H1 (cell line): ENCODE measurements at regions not wholly inside any gene's neighbourhood (a gene's known extent, or its start where the extent isn't known, plus 50 kb on each side); places are given as distances from the start of the nearest gene placed in this dataset.

Experiments
- CTCF ChIA-PET: fragments of 300-600 bp; sonication (Branson Sonifier 250); formaldehyde crosslinking; loops from one replicate; lab custom pipeline; 2021; ENCODE audit not compliant: partially characterized antibody; lab: Charles Lee
- POLR2A ChIA-PET: fragments of 300-600 bp; sonication (Branson Sonifier 250); formaldehyde crosslinking; loops from one replicate; lab custom pipeline; 2021; ENCODE audit warnings: inconsistent platforms; ENCODE audit not compliant: partially characterized antibody; lab: Charles Lee
- DNase-seq, 2 experiments: peaks; one replicate each; pipeline versions ENCODE4 v3.0.0 to v3.0.0-alpha.2; 2010 to 2022; ENCODE audit warnings: low spot score in 2 of 2, low read depth in 1 of 2, mixed read lengths in 1 of 2
- FAIRE-seq: peaks from 2 replicates; lab custom pipeline; 2011; peaks lifted over from hg19 to GRCh38; lab: Jason Lieb, UNC
- H2AFZ ChIP-seq: 2 replicates; pipeline ENCODE4 v1.8.1; 2012; ENCODE audit warnings: low read length, inconsistent platforms
- H2AK5ac ChIP-seq: 2 replicates; pipeline ENCODE4 v1.6.1; 2013; ENCODE audit warnings: low read depth, low read length
- H2BK120ac ChIP-seq: replicated peaks from 2 replicates; pipeline ENCODE3; 2013; ENCODE audit warnings: low read depth, low read length, inconsistent platforms
- H2BK12ac ChIP-seq: 2 replicates; pipeline ENCODE4 v1.6.1; 2013; ENCODE audit warnings: low read depth, low read length
- H2BK15ac ChIP-seq: 2 replicates; pipeline ENCODE4 v1.6.1; 2013; ENCODE audit warnings: low read length
- H2BK20ac ChIP-seq: 2 replicates; pipeline ENCODE4 v1.6.1; 2013; ENCODE audit warnings: low read length
- H2BK5ac ChIP-seq: 2 replicates; pipeline ENCODE4 v1.6.1; 2013; ENCODE audit warnings: low read depth, low read length
- H3K14ac ChIP-seq: 2 replicates; pipeline ENCODE4 v1.6.1; 2013; ENCODE audit warnings: inconsistent platforms; ENCODE audit not compliant: insufficient read length
- H3K18ac ChIP-seq: 2 replicates; pipeline ENCODE4 v1.6.1; 2013; ENCODE audit warnings: low read length; ENCODE audit errors: extremely low read depth
- H3K23ac ChIP-seq: 2 replicates; pipeline ENCODE4 v1.6.1; 2013; ENCODE audit warnings: inconsistent platforms; ENCODE audit not compliant: insufficient read length
- H3K23me2 ChIP-seq: 2 replicates; pipeline ENCODE4 v1.6.1; 2013; ENCODE audit warnings: low read depth, low read length
- H3K27ac ChIP-seq: 2 replicates; pipeline ENCODE4 v1.6.1; 2011; ENCODE audit warnings: low read depth, low read length, inconsistent platforms
- H3K27me3 ChIP-seq, 4 experiments: replicated peaks in 1 of 4; 1 replicate in 1 of 4; 2 replicates in 3 of 4; pipeline versions ENCODE4 v1.6.1 to v1.8.1; 2011 to 2013; ENCODE audit warnings: low read length in 3 of 4, mild to moderate bottlenecking in 3 of 4, inconsistent platforms in 2 of 4, mixed read lengths in 2 of 4, moderate library complexity in 1 of 4; ENCODE audit not compliant: control insufficient read depth in 3 of 4, insufficient read depth in 3 of 4; ENCODE audit errors: extremely low read depth in 1 of 4
- H3K36me3 ChIP-seq, 4 experiments: 2 replicates each; pipeline versions ENCODE4 v1.6.1 to v1.8.1; 2011 to 2013; ENCODE audit warnings: mild to moderate bottlenecking in 4 of 4, low read length in 3 of 4, moderate library complexity in 2 of 4, control low read depth in 1 of 4, inconsistent platforms in 1 of 4; ENCODE audit not compliant: insufficient read depth in 4 of 4, control insufficient read depth in 2 of 4
- H3K4ac ChIP-seq: replicated peaks from 2 replicates; pipeline ENCODE3; 2013; ENCODE audit warnings: low read length, low read depth, mixed read lengths, inconsistent platforms; ENCODE audit not compliant: insufficient read length
- H3K4me1 ChIP-seq, 4 experiments: replicated peaks in 1 of 4; 1 replicate in 1 of 4; 2 replicates in 3 of 4; pipeline versions ENCODE4 v1.6.1 to v1.8.1; 2011 to 2013; ENCODE audit warnings: low read length in 3 of 4, inconsistent platforms in 2 of 4, mixed read lengths in 1 of 4; ENCODE audit not compliant: insufficient read depth in 4 of 4, control insufficient read depth in 3 of 4
- H3K4me2 ChIP-seq, 2 experiments: 2 replicates each; pipeline versions ENCODE4 v1.6.1 to v1.8.1; 2011 to 2013; ENCODE audit warnings: low read depth in 2 of 2, low read length in 2 of 2, control low read depth in 1 of 2, inconsistent platforms in 1 of 2, mild to moderate bottlenecking in 1 of 2; ENCODE audit not compliant: insufficient read depth in 1 of 2
- H3K4me3 ChIP-seq, 4 experiments: fragments of 200-600, 300-600 bp in 1 of 4; sonication (generic), shearing (Covaris generic), sonication (Bioruptor Twin) in 1 of 4; 2 replicates each; pipeline versions ENCODE4 v1.5.1 to v1.8.1; 2011 to 2016; ENCODE audit warnings: low read length in 4 of 4, low read depth in 3 of 4, control low read depth in 2 of 4, inconsistent platforms in 2 of 4, mild to moderate bottlenecking in 2 of 4, mixed read lengths in 1 of 4, moderate library complexity in 1 of 4; ENCODE audit not compliant: insufficient read depth in 2 of 4; ENCODE audit errors: extremely low read depth in 1 of 4
- H3K56ac ChIP-seq: replicated peaks from 2 replicates; pipeline ENCODE3; 2013; ENCODE audit warnings: low read depth, mild to moderate bottlenecking, mixed read lengths, low read length, inconsistent platforms; ENCODE audit not compliant: insufficient read length
- H3K79me1 ChIP-seq: 2 replicates; pipeline ENCODE4 v1.6.1; 2013; ENCODE audit warnings: low read depth, low read length, control low read depth
- H3K79me2 ChIP-seq, 2 experiments: 2 replicates each; pipeline versions ENCODE4 v1.6.1 to v1.8.1; 2012 to 2013; ENCODE audit warnings: low read length in 2 of 2, mild to moderate bottlenecking in 2 of 2, inconsistent platforms in 1 of 2; ENCODE audit not compliant: insufficient read depth in 2 of 2, control insufficient read depth in 1 of 2
- H3K9ac ChIP-seq, 4 experiments: replicated peaks in 1 of 4; 1 replicate in 1 of 4; 2 replicates in 3 of 4; pipeline versions ENCODE4 v1.6.1 to v1.8.1; 2011 to 2013; ENCODE audit warnings: low read depth in 3 of 4, low read length in 3 of 4, control low read depth in 2 of 4, mild to moderate bottlenecking in 2 of 4, moderate library complexity in 2 of 4, inconsistent platforms in 1 of 4; ENCODE audit errors: extremely low read depth in 1 of 4
- H3K9me3 ChIP-seq, 2 experiments: 2 replicates each; pipeline versions ENCODE4 v1.6.1 to v1.8.1; 2012 to 2013; ENCODE audit warnings: mild to moderate bottlenecking in 2 of 2, moderate library complexity in 2 of 2, control low read depth in 1 of 2, inconsistent platforms in 1 of 2, low read depth in 1 of 2, low read length in 1 of 2, mixed read lengths in 1 of 2; ENCODE audit not compliant: insufficient read depth in 2 of 2
- H4K20me1 ChIP-seq, 2 experiments: replicated peaks in 1 of 2; 2 replicates each; pipeline versions ENCODE3 to v1.8.1; 2011 to 2013; ENCODE audit warnings: inconsistent platforms in 2 of 2, low read length in 2 of 2, mild to moderate bottlenecking in 1 of 2; ENCODE audit not compliant: insufficient read depth in 2 of 2, control insufficient read depth in 1 of 2
- H4K5ac ChIP-seq: 2 replicates; pipeline ENCODE4 v1.6.1; 2013; ENCODE audit warnings: low read length, low read depth, mixed read lengths, inconsistent platforms; ENCODE audit not compliant: insufficient read length
- H4K8ac ChIP-seq: 2 replicates; pipeline ENCODE4 v1.8.0; 2013; ENCODE audit warnings: mild to moderate bottlenecking, moderate library complexity, low read length, inconsistent platforms; ENCODE audit not compliant: insufficient read depth; ENCODE audit errors: extremely low read depth
- H4K91ac ChIP-seq: replicated peaks from 2 replicates; pipeline ENCODE3; 2013; ENCODE audit warnings: low read length, mixed read lengths, inconsistent platforms; ENCODE audit not compliant: insufficient read length
- BRCA1 ChIP-seq: IDR thresholded peaks from 2 replicates; pipeline ENCODE4 v1.6.1; 2012; ENCODE audit warnings: low read depth, low read length, improper control_type of control experiment
- EP300 ChIP-seq, 2 experiments: IDR thresholded peaks; 1 replicate in 1 of 2; 2 replicates in 1 of 2; pipeline ENCODE4 v1.6.1; 2011 to 2012; ENCODE audit warnings: low read depth in 2 of 2, low read length in 2 of 2, mild to moderate bottlenecking in 2 of 2, borderline replicate concordance in 1 of 2, inconsistent platforms in 1 of 2, moderate library complexity in 1 of 2
- FOSL1 ChIP-seq: IDR thresholded peaks from 2 replicates; pipeline ENCODE4 v1.6.1; 2011; ENCODE audit warnings: mild to moderate bottlenecking, low read depth, low read length, moderate library complexity; ENCODE audit not compliant: insufficient read depth
- KDM1A ChIP-seq: fragments of 200-600, 300-600 bp; sonication (generic); IDR thresholded peaks from 2 replicates; pipeline ENCODE4 v1.7.1; 2016; ENCODE audit warnings: mild to moderate bottlenecking, low read length, borderline replicate concordance
- NANOG ChIP-seq: IDR thresholded peaks from 2 replicates; pipeline ENCODE4 v1.6.1; 2011; ENCODE audit warnings: low read length, low read depth, mild to moderate bottlenecking, inconsistent platforms; ENCODE audit not compliant: insufficient read depth, poor library complexity, severe bottlenecking
- PHF8 ChIP-seq: fragments of 200-600 bp; sonication (generic); conservative IDR thresholded peaks from 2 replicates; pipeline ENCODE4 v1.7.1; 2012; ENCODE audit warnings: low read depth, mild to moderate bottlenecking, inconsistent platforms, low read length, moderate library complexity
- POLR2A ChIP-seq, 2 experiments: IDR thresholded peaks; 1 replicate in 1 of 2; 2 replicates in 1 of 2; pipeline ENCODE4 v1.6.1; 2011; ENCODE audit warnings: low read depth in 2 of 2, low read length in 2 of 2, mild to moderate bottlenecking in 2 of 2; ENCODE audit errors: control extremely low read depth in 1 of 2
- RXRA ChIP-seq: IDR thresholded peaks from 2 replicates; pipeline ENCODE4 v1.6.1; 2011; ENCODE audit warnings: low read depth, mild to moderate bottlenecking, low read length, moderate library complexity; ENCODE audit not compliant: insufficient read depth
- SIX5 ChIP-seq: IDR thresholded peaks from 2 replicates; pipeline ENCODE4 v1.6.1; 2011; ENCODE audit warnings: mild to moderate bottlenecking, low read depth, low read length
- SRF ChIP-seq: IDR thresholded peaks from 2 replicates; pipeline ENCODE4 v1.6.1; 2011; ENCODE audit warnings: mild to moderate bottlenecking, low read depth, low read length, moderate library complexity
- TBP ChIP-seq: IDR thresholded peaks from 2 replicates; pipeline ENCODE4 v1.6.1; 2011; ENCODE audit warnings: low read depth, low read length, improper control_type of control experiment
- TEAD4 ChIP-seq: IDR thresholded peaks from 2 replicates; pipeline ENCODE4 v1.6.1; 2012; ENCODE audit warnings: low read depth, low read length, inconsistent platforms, mixed read lengths
- WGBS, 2 experiments: shearing (Covaris generic) in 1 of 2; methylation state at CpG; one replicate each; pipeline versions ENCODE4 v1.1.6 to v1.1.7; 2013 to 2015; ENCODE audit warnings: low lambda C conversion rate in 2 of 2, mixed read lengths in 2 of 2, inconsistent platforms in 1 of 2, low coverage in 1 of 2, missing lambda C conversion rate in 1 of 2; ENCODE audit not compliant: insufficient replicate concordance in 2 of 2, insufficient coverage in 1 of 2, insufficient read length in 1 of 2; ENCODE audit errors: extremely low coverage in 1 of 2, missing lambda C conversion rate in 1 of 2; 5-methylcytosine and 5-hydroxymethylcytosine counted together
- TF ChIP-seq, protein P1 (sequence below): IDR thresholded peaks from 2 replicates; pipeline ENCODE4 v1.6.1; 2012; ENCODE audit warnings: inconsistent platforms
- TF ChIP-seq, protein P2 (sequence below): IDR thresholded peaks from 2 replicates; pipeline ENCODE4 v1.6.1; 2011; ENCODE audit warnings: low read depth, mild to moderate bottlenecking, low read length; ENCODE audit not compliant: insufficient read depth

DNA sequence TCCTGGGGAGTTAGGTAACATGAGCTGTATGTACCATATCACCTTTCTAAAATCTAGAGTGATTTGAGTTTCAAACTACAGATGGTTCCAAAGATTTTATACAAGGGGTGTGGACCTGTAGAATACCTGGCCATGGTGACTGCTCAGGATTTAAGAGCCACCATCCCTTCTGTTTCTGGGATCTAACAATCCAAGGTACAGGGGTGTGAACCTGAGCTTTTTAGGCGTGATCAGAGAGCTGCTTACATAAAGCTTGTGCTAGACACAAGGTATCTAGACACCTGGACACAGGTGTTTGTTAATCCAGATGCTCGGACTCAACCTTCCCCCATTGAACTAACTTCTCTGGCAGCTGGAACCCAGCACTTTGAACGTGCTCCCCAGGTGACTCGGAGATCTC, 516.4 kb downstream of the RPS24 start:
- DNase-seq (no peak), FAIRE-seq (no peak)
- Histone ChIP-seq H2BK15ac (no peak overlapping the region), H3K4me3 (no peak overlapping the region), H3K4ac (no peak overlapping the region), H3K36me3 (no peaks in the 10 kb centered on the region), H4K91ac (no peak overlapping the region), H4K20me1 (no peaks in the 10 kb centered on the region), H3K79me1 (no peaks in the 10 kb centered on the region), H2BK20ac (no peak overlapping the region), H4K8ac (no peak overlapping the region), H2BK120ac (no peak overlapping the region), H3K23me2 (no peaks in the 10 kb centered on the region), H3K27ac (no peak overlapping the region), H3K4me1 (peaks cover 18 to 23% (median 21%) of the 10 kb centered on the region in 4 experiments), H3K9me3 (no peaks in the 10 kb centered on the region), H3K56ac (no peak overlapping the region), H2BK12ac (no peak overlapping the region), H3K23ac (no peak overlapping the region), H3K27me3 (peaks cover 0 to 3% (median 0%) of the 10 kb centered on the region in 4 experiments; a peak in 1 of 7 replicates), H2BK5ac (no peak overlapping the region), H3K9ac (no peak overlapping the region), H3K79me2 (no peaks in the 10 kb centered on the region), H3K14ac (no peak overlapping the region), H3K18ac (no peak overlapping the region), H2AK5ac (no peak overlapping the region), H2AFZ (no peak overlapping the region), H4K5ac (no peak overlapping the region), H3K4me2 (no peak overlapping the region)
- ChIA-PET POLR2A (interaction anchor here (1.3 kb wide), 1 partner anchor 9 kb away, joined by 8 read pairs; no protein-coding TSS in a partner anchor), CTCF (interaction anchor here (2.6 kb wide), 2 partner anchors 9 to 107 kb away, joined by 7 to 9 read pairs; no protein-coding TSS in a partner anchor)
- 86% methylated on average over 4 of the region's 4 CpGs; no CpG with 5 or more reads in 1 of the 2 experiments for WGBS, 2 experiments
- TF ChIP-seq BRCA1, result no peak
- TF ChIP-seq TBP, result no peak
- TF ChIP-seq POLR2A (IDR thresholded peaks at IDR 0.05; ENCODE audit: control extremely low read depth in 1 of 2, low read depth in 2 of 2, low read length in 2 of 2), result no peak
- no peak for TF ChIP-seq NANOG
- TF ChIP-seq FOSL1, result no peak
- TF ChIP-seq SRF, result no peak
- no peak for TF ChIP-seq EP300 (IDR thresholded peaks at IDR 0.05; ENCODE audit: borderline replicate concordance in 1 of 2, low read depth in 2 of 2, low read length in 2 of 2)
- TF ChIP-seq, protein P1, sequence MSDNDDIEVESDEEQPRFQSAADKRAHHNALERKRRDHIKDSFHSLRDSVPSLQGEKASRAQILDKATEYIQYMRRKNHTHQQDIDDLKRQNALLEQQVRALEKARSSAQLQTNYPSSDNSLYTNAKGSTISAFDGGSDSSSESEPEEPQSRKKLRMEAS, result no peak
- TF ChIP-seq RXRA, result no peak
- TF ChIP-seq KDM1A, result no peak
- TF ChIP-seq TEAD4, result no peak
- TF ChIP-seq SIX5, result no peak
- TF ChIP-seq, protein P2, sequence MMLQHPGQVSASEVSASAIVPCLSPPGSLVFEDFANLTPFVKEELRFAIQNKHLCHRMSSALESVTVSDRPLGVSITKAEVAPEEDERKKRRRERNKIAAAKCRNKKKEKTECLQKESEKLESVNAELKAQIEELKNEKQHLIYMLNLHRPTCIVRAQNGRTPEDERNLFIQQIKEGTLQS, result no peak
- TF ChIP-seq PHF8, result no peak
